Central memory CD8-positive, alpha-beta T cell (primary cell): ENCODE measurements at regions not wholly inside any gene's neighbourhood (a gene's known extent, or its start where the extent isn't known, plus 50 kb on each side); places are given as distances from the start of the nearest gene placed in this dataset.

Source experiments
- ATAC-seq: fragments of 150-1000 bp; cut with Tn5 transposase; replicated peaks from 2 replicates; pipeline ENCODE4 v1.10.0; 2022; ENCODE audit warnings: mild to moderate bottlenecking, moderate FRiP score, moderate number of reproducible peaks; ENCODE audit not compliant: poor library complexity, severe bottlenecking; ENCODE audit errors: extremely low read depth
- DNase-seq, 2 donors: peaks; one replicate each; pipeline ENCODE4 v3.0.0; 2021; ENCODE audit warnings: low spot score in 2 of 2
- H3K27ac Mint-ChIP-seq: one replicate; pipeline ENCODE4 v1.8.0; 2022; ENCODE audit warnings: low read depth, mild to moderate bottlenecking, moderate library complexity, mixed read lengths
- H3K27me3 Mint-ChIP-seq: one replicate; pipeline ENCODE4 v1.8.0; 2022; ENCODE audit warnings: mixed read lengths
- H3K36me3 Mint-ChIP-seq: one replicate; pipeline ENCODE4 v1.8.0; 2022; ENCODE audit warnings: mild to moderate bottlenecking, moderate library complexity, mixed read lengths; ENCODE audit not compliant: insufficient read depth
- H3K4me1 Mint-ChIP-seq: one replicate; pipeline ENCODE4 v1.8.0; 2022; ENCODE audit warnings: mixed read lengths
- H3K4me3 Mint-ChIP-seq: one replicate; pipeline ENCODE4 v1.8.0; 2022; ENCODE audit warnings: mild to moderate bottlenecking, moderate library complexity, mixed read lengths
- H3K9me3 Mint-ChIP-seq: one replicate; pipeline ENCODE4 v1.8.0; 2022; ENCODE audit warnings: mixed read lengths

DNA sequence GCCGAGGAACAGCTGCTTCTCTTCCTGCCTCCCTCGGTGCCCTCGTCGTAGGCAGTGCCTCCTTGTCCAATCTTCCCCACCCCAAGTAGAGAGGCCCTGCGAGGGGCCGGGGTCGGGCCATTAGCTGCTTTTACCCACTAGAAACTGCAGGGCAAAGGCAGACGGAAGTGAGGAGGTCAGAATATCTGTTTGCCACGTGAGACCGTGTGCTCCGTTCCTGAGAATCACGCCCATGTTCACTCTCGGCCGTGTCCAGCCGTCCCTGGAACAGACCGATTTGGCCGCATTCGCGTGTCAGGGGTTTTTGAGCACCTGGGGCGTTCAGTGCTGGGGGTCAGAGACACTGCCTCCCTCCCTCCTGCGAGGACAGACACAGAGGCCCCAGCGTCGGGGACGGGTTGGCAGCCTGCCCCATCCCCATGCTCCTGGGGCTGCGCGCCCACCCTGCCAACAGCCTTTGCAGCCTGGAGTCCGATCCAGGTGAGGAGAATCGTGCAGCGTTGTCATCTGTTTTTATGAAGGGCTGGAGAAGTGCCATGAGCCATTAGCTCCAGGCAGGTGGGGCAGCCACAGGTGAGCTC is 982.2 kb downstream of the BRD1 start:
- no peak overlapping the region for H3K4me3 Mint-ChIP-seq
- peaks cover 10% of the 10 kb centered on the region for H3K9me3 Mint-ChIP-seq
- peaks cover 3% of the 10 kb centered on the region for H3K36me3 Mint-ChIP-seq
- ATAC-seq: no peak
- peaks cover 48% of the 10 kb centered on the region for H3K27me3 Mint-ChIP-seq
- H3K4me1 Mint-ChIP-seq: no peaks in the 10 kb centered on the region
- H3K27ac Mint-ChIP-seq: no peak overlapping the region
- no peak for DNase-seq

DNA sequence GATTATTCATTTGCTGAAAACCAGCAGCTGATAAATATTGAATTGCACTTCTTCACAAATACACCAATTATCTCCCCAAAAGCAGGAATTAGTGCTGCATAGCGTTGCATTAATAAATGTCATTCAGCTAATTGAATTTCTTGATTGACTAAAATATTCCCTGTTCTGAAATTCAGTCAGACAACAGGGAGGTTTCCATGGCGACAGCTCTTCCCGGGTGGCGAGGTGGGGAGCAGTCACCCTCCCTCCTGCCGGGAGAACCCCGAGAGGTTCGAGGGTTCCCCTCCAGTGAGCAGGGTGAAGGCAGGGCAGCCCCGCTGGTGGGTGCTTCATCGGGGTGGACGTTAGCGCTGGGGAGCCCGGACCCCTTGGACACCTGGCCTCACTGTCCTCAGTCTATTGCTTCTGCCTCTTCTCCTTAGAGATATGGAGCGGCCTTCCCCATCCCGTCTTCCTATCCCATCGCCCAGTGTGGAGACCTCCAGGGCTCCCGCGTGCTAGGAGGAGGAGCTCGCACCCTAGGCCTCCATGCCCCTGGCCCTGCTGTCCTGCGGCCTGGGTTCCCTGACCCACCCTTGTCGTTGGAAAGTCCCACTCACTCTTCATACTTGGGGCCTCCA is 983.5 kb downstream of the BRD1 start:
- H3K9me3 Mint-ChIP-seq: peaks cover 5% of the 10 kb centered on the region
- no peak for ATAC-seq
- H3K4me1 Mint-ChIP-seq: no peaks in the 10 kb centered on the region
- peaks cover 51% of the 10 kb centered on the region for H3K27me3 Mint-ChIP-seq
- H3K36me3 Mint-ChIP-seq: peaks cover 3% of the 10 kb centered on the region
- H3K4me3 Mint-ChIP-seq: no peak overlapping the region
- no peak overlapping the region for H3K27ac Mint-ChIP-seq
- DNase-seq: no peak

DNA sequence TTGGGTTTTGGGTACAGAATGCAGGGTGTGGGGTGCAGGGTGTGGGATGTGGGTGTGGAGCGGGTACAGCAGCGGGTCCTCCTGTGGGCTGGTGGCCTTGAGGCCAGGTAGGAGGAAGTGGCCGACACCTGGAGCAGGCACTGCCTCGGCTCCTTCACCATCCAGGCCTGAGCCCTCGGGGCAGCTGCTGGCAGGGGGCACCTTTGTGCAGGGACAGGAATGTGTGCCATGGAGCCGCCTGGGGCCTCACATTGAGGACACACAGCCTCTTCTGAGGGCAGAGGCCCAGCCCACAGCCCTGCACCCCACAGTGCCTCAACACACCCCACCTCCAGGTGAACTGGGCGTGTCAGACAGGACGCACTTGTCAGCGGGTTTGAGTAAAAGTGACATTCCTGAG is 984.0 kb downstream of the BRD1 start:
- peaks cover 5% of the 10 kb centered on the region for H3K9me3 Mint-ChIP-seq
- no peak overlapping the region for H3K27ac Mint-ChIP-seq
- DNase-seq: no peak
- ATAC-seq: no peak
- H3K27me3 Mint-ChIP-seq: peaks cover 51% of the 10 kb centered on the region
- peaks cover 3% of the 10 kb centered on the region for H3K36me3 Mint-ChIP-seq
- H3K4me1 Mint-ChIP-seq: no peaks in the 10 kb centered on the region
- no peak overlapping the region for H3K4me3 Mint-ChIP-seq

DNA sequence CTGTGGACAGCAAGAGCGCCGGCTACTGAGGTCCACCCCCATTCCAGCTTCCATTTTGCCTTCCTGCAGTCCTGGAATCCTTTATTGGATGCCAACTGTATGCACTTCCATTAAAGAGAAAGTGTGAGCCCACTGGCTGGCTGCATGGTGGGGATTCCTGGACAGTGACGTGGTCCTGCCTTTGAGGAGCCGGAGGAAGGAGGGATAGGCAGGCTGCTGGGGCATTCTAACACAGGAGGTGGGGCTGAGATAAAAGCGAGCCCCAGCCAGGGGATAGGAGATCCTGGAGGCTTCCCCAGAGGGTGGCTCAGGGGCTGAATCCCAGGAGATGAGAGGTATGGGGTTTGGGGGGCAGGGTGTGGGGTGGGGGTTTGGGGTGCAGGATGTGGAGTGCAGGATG is 984.7 kb downstream of the BRD1 start:
- DNase-seq (no peak), ATAC-seq (no peak)
- peaks cover 5% of the 10 kb centered on the region for H3K9me3 Mint-ChIP-seq
- H3K27ac Mint-ChIP-seq: no peak overlapping the region
- H3K4me3 Mint-ChIP-seq: no peak overlapping the region
- no peaks in the 10 kb centered on the region for H3K4me1 Mint-ChIP-seq
- peaks cover 3% of the 10 kb centered on the region for H3K36me3 Mint-ChIP-seq
- H3K27me3 Mint-ChIP-seq: peaks cover 46% of the 10 kb centered on the region

DNA sequence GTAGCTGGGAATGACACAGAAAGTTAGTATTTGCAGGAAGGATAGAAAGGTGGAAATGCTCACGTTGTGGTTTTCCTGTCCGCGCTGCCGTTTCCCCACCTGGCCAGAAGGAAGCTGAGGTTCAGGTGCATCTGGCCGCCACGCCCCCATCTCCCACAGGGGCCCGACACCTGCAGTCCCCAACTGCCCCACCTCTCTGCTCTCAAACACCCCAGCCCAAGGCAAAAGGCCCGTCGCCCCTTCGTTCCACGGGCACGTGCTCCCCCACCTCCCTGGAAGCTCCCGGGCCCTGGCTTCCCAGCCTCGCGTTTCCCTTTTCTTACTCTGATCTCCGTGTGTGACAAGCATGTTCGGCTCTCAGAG is 985.1 kb downstream of the BRD1 start:
- Mint-ChIP-seq H3K27me3 (peaks cover 42% of the 10 kb centered on the region), H3K36me3 (no peaks in the 10 kb centered on the region), H3K9me3 (peaks cover 10% of the 10 kb centered on the region), H3K27ac (no peak overlapping the region), H3K4me3 (no peak overlapping the region), H3K4me1 (no peaks in the 10 kb centered on the region)
- DNase-seq: no peak
- no peak for ATAC-seq

DNA sequence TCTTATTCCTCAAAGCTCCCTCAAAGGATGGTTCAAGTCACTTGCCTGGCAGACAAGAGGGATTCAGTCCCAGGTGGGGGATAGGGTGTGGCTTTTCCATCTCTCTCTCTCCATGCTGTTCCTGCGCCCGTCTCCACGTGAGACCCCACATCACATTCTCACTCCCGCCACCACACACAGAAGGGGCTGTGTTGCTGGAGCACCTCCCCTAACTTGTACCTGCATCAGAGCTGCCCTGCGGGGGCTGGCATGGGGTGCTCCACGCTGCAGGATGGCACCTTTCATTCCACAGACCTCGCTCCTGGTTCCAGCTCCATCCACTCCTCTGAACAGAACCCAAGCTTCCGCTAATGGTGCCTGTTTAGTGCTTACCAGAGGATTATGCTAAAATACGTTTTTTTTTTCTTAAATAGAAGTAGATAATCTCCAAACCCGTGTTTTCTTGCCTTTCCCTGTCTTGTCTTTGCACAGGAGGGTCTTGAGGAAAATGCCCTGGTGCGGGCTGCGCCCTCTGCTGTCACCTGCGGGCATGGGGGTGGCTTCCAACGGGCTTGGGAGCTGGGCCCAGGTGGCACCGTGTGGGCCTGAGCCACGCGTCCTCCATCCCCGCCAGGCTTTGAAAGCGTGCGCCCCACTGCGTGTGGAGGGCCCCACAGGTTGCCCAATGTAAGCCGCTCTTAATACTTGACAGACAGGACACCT is 985.6 kb downstream of the BRD1 start:
- no peak for DNase-seq
- Mint-ChIP-seq H3K9me3 (peaks cover 15% of the 10 kb centered on the region), H3K27me3 (peaks cover 41% of the 10 kb centered on the region), H3K4me1 (no peaks in the 10 kb centered on the region), H3K27ac (no peak overlapping the region), H3K36me3 (no peaks in the 10 kb centered on the region), H3K4me3 (no peak overlapping the region)
- ATAC-seq: no peak

DNA sequence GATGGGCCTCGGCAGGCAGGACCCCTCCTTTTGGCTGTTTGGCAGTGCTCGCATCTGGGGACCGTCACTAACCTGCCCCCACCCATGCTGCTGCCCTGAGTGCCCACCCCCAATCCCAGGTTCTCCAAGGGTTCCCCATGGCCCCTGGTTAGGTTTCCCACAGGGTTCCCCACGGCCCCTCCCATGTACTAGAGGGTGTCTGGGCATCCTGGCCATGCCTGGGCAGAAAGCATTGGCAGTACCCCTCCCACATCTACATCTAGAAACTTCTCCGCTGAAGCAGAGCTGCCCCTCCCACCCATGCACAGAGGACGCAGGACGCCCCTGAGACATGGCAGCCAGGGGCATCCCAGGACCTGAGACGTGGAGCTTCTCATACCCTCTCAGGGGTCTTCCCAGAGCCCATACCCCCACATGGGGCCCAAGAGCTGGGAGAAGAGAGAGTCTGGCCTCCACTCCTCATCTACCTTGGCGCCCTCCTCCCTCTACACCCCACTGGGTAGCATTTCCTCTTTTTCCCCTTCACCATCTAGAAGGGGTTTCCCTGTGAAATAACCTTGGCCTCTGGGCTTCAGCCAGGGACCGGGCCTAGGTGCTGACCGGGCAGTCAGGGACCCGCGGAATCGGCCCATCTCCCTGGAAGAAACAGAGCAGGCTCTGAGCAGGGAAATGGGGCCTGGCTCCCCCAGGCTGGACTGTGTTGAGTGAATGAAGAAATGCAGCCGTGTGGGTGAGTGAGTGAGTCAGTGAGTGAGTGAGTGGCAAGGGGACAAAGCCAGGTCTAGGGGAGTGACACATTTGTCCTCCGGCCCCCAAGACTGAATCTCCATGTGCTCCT is 987.3 kb downstream of the BRD1 start:
- no peaks in the 10 kb centered on the region for H3K36me3 Mint-ChIP-seq
- no peak overlapping the region for H3K27ac Mint-ChIP-seq
- no peak for ATAC-seq
- DNase-seq: no peak
- peaks cover 30% of the 10 kb centered on the region for H3K27me3 Mint-ChIP-seq
- peaks cover 11% of the 10 kb centered on the region for H3K9me3 Mint-ChIP-seq
- no peaks in the 10 kb centered on the region for H3K4me1 Mint-ChIP-seq
- no peak overlapping the region for H3K4me3 Mint-ChIP-seq

DNA sequence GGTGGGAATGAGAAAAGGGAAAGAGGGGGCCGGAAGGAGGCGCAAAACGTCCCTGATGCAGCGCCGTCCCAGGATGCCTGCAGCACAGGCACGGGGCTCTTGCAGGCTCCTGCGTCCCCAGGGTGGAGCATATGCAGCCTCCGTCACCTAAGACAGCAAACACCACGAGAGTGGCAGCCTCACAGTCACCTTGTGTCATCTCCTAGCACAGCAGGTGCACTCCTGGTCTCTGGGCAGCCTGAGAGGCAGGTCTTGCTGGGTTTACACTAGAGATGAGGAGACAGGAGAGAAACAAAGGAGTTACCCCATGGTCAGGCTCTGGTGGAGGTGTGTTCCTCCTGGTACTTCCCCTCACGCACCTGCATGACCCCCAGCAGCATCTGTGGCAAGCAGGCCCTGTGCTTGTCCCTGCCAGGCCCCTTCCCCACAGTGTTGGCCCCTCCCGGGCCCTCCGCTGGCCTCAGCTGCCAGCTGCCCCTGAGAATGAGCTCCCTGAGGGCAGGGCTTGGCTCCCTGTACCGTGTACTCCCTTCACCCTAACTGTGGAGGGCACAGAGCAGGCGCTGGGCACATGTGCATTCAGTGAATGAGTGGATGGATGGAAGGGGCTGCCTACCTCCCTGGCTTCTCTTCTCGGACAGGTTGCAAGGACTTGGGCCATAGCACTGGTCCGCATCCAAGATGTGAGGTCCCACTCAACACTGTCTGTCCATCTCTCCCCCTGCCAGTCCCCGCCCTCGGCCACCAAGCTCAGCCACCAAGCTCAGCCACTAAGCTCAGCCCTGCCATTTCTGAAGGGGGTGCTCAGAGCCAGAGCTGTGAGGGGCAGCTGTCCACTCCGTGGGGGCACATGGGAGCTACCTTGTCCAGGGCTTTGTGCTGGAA is 988.6 kb downstream of the BRD1 start:
- DNase-seq: no peak
- no peaks in the 10 kb centered on the region for H3K36me3 Mint-ChIP-seq
- H3K9me3 Mint-ChIP-seq: peaks cover 11% of the 10 kb centered on the region
- no peak overlapping the region for H3K4me3 Mint-ChIP-seq
- no peak for ATAC-seq
- no peaks in the 10 kb centered on the region for H3K4me1 Mint-ChIP-seq
- peaks cover 19% of the 10 kb centered on the region for H3K27me3 Mint-ChIP-seq
- no peak overlapping the region for H3K27ac Mint-ChIP-seq

DNA sequence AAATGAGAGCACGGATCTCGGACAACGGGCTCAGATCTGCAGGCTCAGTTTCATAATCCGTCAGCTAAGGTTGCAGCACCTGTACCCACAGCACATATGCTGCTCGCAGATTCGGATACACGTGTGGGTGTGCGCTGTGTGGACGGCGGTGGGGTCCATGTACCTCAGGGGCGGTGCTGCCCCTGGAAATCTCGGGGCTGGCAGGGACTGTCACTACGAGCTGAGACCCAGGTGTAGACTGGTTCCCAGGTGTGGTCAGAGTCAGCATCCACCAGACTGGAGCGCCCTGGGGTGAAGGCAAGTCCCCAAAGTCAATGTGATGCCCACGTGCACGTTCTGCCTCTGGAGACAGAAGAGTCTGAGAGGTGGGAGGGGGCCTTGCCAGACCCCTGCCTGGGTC is 989.3 kb downstream of the BRD1 start:
- Mint-ChIP-seq H3K27me3 (peaks cover 23% of the 10 kb centered on the region), H3K9me3 (peaks cover 11% of the 10 kb centered on the region), H3K4me3 (no peak overlapping the region), H3K36me3 (no peaks in the 10 kb centered on the region), H3K27ac (no peak overlapping the region), H3K4me1 (no peaks in the 10 kb centered on the region)
- DNase-seq (no peak), ATAC-seq (no peak)

DNA sequence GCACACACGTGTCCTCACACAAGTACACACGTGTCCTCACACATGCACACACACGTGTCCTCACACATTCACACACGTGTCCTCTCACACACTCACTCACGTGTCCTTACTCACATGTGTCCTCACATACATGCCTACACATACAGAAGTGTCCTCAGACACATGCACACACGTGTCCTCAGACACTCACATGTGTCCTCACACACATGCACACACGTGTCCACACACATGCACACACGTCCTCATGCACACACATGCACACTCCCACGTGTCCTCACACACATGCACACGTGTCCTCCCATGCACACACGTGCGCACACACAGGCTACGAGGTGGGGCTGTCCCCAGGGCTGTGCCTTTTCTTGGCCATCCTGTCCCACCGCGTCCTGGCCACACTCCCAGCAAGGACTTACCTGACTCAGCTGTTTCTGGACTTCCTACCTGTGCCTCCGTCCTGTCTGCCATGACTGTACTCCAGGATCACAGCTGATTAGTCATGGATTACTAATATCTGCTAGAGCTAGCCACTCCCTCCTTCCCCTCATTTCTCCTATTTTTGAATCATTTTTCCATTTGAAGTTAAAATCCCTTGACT is 990.2 kb downstream of the BRD1 start:
- H3K36me3 Mint-ChIP-seq: no peaks in the 10 kb centered on the region
- no peak overlapping the region for H3K27ac Mint-ChIP-seq
- no peak for ATAC-seq
- no peak overlapping the region for H3K4me3 Mint-ChIP-seq
- no peak for DNase-seq
- H3K4me1 Mint-ChIP-seq: no peaks in the 10 kb centered on the region
- peaks cover 16% of the 10 kb centered on the region for H3K9me3 Mint-ChIP-seq
- peaks cover 28% of the 10 kb centered on the region for H3K27me3 Mint-ChIP-seq

DNA sequence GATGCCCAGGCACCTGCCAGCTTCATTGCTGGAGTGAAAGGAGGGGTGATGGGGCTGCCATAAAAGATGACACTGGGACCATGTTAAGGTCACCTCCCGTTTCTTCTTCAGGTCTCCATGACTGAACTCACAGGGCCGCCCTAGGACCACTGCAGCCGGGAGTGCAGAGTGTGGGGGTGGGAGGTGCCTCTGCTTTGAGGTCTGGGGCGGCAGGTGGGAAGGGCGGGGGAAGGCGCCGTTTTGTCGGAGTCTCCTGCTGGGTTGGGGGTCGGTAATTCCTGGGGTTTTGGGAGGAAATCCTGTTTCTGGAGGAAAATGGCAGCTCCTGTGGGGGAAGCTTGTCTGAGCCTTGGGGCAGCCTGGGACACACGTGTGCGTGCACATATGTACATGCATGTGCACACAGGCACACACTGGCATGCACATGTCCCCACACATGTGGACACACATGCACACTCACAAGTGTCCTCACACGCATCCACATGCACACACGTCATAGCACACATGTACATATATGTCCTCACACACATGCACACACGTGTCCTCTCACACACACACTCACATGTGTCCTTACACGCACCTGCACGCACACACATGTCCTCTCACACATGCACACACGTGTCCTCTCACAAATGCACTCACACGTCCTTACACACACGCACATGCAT is 990.9 kb downstream of the BRD1 start:
- H3K4me1 Mint-ChIP-seq: no peaks in the 10 kb centered on the region
- no peak overlapping the region for H3K27ac Mint-ChIP-seq
- no peak overlapping the region for H3K4me3 Mint-ChIP-seq
- peaks cover 25% of the 10 kb centered on the region for H3K27me3 Mint-ChIP-seq
- DNase-seq (no peak), ATAC-seq (no peak)
- peaks cover 16% of the 10 kb centered on the region for H3K9me3 Mint-ChIP-seq
- no peaks in the 10 kb centered on the region for H3K36me3 Mint-ChIP-seq
